CD4-positive, alpha-beta T cell treated with Interleukin-4 for 4 hours (primary cell): ENCODE measurements at regions not wholly inside any gene's neighbourhood (a gene's known extent, or its start where the extent isn't known, plus 50 kb on each side); places are given as distances from the start of the nearest gene placed in this dataset.
"Not testable (repeated sequence)": the region's sequence is repeated elsewhere in the genome, so short reads cannot be mapped to it uniquely, and the experiment has no call there.

Source experiments
- DNase-seq: peaks from one replicate; pipeline ENCODE4 v3.0.0-alpha.2; 2020

DNA sequence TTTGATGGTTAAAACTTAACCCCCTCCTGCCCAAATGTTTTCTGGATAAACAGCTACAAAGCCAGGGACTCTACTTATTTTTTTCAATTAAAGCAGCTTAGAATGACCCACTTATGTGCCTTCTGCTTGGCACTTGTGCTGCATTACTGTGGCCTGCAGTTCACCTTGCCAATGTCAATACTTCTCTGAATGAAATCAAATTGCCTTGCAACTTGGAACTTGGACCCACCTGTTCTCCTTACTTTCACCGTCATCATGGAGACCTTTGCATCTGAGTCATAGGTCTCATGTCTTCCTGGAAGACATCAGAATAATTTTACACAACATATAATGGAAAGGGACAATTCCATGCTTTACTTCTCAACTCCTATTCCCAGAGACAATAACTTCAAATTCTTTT, 92.1 kb upstream of the FHL2 start:
- DNase-seq = no peak

DNA sequence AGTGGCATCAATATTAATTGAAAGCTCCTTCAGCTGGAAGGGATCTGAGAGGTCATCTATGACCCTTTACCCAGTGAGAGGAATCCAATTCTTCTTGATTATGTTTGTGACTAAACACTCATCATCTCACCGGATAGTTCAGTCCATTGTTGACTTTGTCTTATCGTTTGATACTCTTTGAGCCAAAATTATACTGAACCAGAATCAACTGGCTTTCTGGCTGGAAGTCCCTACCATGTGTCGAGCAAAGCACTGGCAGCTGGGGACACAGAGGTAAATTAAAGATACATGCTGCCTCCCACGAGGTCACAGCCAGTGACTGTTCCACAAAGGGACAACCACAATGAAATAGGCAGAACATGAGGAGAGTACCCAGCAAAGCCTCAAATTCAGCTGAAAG, 91.4 kb upstream of the FHL2 start:
- no peak for DNase-seq

DNA sequence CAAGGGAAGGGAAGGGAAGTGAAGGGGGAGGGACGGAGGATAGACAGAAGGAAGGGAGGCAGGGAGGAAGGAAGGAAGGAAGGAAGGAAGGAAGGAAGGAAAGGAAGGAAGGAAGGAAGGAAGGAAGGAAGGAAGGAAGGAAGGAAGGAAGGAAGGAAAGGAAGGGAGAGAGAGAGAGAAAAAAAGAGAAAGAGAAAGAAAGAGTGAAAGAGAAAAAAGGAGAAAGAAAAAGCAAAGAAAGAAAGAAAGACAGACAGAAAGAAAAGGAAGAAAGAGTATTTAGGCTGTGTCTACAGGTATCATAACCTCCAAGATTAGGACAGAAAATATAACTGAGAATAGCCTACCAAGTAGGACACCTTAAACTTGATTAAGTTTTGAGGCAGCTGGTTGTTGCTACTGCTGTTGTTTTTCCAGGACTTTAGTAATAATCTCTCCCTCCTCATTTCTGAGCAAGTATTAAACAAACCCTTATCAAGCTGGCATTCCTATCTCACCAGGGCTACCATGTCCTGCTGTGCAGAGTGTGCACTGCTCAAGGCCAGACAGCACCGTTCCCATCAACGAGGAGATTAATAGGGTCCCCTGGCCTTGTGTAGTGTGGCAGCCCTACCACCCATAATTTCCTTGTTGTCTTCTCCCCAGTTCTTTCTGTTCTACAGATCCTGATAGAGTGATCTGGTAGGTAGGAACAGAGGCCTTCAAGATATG, 90.5 kb upstream of the FHL2 start:
- no peak for DNase-seq

DNA sequence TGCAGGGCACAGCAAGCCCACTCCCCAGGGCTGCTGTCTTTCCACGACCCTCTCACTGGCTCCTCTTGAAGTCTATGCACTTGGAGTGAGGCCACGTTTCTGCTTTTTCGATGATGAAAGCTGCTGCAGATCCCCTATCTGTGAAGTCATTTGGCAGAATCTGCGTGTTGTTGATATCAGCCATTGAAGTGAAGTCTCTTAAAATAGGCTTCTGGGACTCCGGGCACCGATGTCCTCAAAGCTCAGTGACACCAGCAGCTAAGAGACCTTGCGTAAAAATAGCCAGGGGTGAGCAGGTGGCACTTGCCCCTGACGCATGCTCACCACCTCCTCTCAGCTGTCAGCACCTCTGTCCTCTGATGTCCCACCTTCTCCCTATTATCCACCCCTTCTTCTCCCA, 89.4 kb upstream of the FHL2 start:
- no peak for DNase-seq

DNA sequence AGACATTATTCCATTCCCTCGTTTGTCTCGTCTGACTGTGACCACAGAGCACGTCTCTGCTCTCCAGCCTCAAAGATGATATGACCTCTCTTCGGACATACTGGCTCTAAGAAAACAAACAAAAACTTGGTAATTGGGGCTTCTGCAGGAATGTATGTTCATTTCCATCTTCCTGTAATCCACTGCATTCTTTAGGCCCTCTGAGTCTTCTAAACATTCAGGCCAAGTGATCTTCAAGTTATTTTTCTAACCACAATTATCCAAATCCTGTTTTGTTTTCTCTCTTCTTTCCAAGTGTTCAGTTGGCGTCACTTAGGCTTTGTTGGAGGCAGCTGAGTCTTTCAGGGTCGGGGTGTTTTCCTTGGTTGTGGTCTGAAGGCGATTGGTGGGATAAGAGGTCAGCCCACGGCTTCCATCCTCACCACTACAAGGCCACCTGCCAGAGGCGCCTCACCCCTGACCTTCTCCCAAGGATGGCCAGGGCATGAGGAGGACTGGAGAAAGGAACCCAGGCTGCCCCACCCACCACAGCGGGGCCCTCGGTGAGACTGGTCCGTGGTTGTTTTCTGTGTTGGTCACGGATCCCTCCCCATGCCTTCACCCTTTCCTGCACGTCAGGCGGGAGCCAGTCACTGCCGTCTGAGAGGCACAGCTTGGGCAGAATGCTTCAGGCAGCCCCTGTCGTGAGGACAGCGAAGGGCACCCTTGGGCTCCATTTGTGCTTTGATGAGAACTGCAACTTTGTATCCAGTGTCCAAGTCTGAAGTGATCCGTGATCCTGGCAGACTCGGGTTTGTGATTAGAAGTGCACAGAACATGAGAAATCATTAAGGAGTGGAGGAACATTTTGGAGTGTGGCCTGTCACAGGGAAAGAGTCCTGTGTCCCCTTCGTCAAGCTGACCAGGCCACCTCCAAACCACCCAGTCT, 88.6 kb upstream of the FHL2 start:
- DNase-seq = no peak

DNA sequence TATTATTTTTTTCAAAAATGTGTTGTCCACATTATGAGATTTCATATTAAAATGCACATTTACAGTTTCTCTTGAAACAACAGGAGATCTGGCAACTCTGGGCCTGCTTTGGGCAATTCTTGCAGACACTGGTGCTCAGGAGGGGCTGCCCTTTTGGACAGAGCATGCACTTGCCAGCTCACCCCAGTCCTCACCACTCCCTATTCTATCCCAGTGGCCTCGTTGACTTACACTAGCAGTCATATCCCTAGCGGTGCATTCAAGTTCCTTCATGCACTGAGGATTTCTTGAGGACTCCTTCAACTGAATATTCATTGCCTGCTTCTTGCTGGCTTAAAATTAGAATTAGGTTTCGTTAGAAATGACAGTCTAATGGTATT, 87.9 kb upstream of the FHL2 start:
- no peak for DNase-seq

DNA sequence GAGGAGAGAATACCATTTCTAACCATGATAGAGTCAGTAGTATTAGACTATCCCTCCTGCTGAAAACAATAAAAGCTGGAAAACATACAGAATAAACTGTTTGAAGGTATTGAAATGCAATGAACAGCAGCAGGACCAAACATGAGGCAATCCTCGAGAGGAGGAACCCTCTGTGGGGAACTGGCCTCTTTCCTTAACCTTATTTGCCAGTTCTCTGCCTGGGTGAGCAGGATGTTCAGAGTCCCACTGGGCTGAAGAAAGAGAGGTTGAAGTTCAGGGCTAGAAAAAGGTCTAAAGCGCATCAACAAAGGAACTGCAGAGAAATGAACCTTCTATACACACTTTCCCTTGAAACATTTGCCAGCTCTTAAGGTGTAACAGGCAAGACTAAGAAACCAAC, 79.8 kb upstream of the FHL2 start:
- DNase-seq = no peak

DNA sequence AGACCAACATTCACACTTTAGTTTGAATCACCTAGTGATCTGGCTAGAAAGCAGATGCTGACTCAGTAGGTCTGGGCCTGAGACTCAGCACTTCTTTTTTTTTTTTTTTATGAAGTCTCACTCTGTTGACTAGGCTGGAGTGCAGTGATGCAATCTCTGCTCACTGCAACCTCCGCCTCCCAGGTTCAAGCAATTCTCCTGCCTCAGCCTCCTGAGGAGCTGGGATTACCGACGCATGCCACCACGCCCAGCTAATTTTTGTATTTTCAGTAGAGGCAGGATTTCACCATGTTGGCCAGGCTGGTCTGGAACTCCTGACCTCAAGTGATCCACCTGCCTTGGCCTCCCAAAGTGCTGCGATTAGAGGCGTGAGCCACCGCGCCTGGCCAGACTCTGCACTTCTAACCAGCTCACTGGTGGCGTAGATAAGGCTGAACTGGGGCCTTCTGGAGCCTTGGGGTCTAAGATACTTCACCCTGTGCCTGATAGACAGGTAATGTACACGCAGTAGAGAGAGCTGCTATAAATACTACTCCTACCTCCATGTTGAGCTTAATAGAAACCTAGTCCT, 78.3 kb upstream of the FHL2 start:
- not testable (repeated sequence) for DNase-seq

DNA sequence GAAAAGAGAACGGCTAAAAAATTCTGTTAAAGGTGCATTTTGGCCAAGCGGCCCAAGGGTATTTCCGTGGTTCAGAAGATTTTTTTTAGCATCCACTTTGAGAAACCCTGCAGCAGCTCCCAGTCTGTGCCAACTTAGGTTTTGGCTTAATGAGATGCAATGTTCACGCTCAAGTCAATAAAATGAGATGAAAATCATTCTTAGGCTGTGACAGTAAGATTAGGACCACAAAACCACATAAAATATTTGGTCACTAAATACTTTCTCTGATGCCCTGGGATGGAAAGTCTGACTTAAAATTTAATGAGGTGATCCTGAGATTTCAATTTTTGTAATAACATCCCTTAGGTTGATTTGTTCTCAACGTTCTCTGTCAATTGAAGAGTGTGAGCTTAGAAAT, 74.2 kb upstream of the FHL2 start:
- DNase-seq = no peak

DNA sequence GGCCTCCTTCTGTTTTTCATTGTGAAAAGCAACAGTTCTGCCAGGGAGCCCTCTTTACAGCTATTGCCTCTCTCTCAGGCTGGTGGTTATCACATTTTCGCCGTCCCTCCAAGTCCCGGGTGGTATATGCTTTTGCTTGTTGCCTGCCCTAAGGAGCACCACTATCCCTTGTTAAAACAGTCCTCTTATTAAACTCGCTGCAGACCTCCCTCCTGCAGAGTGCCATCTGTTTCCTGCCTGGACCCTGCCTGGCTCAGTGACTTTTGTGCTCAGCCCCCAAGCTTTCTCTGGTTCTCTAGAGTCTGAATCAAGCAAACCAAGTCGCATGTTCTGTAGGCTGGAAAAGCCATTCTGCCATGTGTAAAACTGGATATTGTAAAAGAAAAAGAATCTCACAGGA, 72.1 kb upstream of the FHL2 start:
- DNase-seq = no peak

DNA sequence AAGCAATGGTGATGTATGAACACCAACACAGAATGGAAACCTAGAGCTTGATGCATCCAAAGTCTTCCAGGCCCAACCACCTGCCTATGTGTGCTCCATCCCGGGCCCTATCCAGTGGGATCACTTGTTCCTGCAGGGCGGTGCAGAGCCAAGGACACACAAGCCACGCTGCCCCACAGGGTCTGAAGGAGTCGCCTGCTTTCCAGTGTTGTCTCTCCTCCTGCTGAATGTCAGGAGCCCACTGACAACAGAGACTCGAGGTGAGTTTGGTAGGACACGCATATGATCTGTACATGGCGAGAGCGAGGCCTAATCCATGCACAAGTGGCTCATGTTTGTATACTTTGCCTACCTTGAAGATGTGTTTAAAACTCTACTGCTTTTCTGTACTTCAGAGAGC, 70.9 kb upstream of the FHL2 start:
- DNase-seq = no peak

DNA sequence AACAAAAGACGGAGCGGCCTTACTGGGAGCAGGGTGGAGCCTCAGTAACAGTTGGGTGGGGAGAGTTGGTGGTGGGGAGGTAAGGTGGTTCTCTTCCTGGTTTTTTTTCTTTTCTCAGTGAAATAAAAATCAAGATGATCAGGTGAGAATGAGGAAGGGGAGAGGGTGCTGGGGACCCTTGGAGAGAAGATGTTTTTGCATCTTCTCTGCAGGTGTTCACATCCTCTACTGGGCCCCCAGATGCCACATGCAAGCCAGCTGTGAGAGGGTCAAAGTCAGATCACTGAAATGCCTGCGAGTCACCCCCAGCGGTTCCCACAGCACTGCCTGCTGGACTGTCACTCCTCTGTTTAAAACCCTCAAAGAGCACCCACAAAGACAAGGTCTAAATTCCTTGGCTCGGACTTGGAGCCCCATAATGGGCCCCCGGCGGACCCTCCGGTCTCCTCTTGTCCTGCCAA, 69.8 kb upstream of the FHL2 start:
- DNase-seq = no peak

DNA sequence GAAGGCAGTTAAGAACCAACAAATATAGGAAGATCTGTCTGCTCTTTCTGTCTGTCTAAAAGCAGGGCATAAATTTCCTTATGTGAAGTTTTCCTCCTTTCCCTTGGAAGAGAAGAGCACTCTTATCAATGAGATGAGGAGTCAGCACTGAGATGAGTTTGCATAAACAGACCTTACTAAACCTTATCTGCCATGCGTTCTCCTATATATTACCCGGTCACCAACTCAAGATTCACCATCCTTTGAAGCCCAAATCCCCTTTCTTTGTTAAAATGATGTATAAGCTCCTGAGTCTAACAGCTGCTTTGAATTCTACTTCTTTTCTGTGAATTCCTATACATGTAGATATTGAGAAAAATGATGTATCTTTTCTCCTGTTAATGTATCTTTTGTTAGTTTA, 65.5 kb upstream of the FHL2 start:
- no peak for DNase-seq

DNA sequence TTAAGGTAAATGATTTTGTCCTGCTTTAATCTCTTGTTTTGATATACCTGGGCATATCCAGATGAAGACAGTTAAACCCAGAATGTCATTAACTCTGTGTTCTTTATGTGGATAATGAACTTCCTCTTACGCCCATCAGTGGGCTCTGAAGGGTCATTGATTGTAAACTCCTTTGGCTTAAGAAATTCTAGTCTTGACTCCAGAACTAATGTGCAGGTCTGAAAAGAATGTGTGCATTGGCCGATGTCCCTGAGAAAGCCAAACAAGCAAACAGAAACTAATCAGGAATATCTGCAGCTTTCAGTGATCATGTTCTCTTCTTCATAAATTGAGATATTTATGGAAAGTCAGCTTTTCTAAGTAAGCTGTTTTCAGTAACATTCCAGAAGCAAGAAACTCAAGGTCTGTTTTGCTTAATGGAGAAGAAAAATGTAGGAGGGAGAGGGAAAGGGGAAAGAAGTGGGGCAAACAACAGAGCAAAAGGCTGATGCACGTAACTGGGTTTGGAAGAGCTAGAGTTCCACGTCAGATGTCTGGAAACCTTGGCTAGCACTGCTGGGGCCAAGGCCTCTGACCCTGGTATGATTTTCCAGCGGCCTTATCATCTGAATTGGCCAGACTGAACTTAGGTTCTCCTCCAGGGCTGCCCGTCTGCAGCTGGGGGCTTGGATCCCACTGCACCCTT, 61.3 kb upstream of the FHL2 start:
- DNase-seq = no peak

DNA sequence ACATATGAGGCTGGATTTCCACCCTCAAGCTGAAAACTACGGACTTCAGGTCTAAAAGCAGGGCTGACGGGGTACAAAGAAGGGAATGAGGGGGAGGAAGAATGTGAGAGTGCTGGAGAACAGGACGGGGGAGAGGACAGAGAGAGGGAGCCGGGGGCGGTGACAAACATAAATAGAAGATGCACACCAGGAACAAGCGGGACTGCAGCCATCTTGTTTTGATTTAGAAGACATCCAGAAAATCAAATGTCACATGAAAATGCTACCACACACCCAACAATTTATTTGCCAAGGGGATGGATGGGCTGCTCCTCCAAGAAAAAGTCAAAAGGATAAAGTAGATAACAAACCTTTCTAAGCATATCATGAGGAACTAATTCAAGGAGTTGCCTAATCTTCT, 59.2 kb upstream of the FHL2 start:
- DNase-seq = no peak

DNA sequence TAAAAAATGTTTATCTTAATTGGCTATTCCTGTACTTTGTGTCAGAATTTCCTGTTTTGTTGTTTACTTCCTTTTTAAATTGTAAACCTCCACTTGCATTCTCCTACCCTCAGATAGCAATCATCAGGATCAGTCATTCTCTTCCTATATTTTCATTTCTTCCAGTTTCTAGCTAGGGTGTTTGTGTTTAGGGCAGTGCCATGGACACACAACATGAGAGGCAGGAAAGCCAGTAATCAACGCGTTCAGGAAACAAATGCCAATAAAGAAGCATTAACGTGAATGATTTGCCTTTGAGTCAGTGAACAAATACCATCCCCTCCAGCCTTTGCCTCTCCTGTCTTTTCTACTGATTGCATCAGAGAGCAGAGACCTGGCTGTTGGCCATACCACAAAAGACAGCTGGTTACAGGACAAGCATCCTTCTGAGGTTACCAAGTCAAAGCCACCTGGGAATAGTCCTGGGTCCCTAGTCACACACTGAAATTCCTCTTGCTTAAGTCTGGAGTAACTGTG, 56.7 kb upstream of the FHL2 start:
- no peak for DNase-seq

DNA sequence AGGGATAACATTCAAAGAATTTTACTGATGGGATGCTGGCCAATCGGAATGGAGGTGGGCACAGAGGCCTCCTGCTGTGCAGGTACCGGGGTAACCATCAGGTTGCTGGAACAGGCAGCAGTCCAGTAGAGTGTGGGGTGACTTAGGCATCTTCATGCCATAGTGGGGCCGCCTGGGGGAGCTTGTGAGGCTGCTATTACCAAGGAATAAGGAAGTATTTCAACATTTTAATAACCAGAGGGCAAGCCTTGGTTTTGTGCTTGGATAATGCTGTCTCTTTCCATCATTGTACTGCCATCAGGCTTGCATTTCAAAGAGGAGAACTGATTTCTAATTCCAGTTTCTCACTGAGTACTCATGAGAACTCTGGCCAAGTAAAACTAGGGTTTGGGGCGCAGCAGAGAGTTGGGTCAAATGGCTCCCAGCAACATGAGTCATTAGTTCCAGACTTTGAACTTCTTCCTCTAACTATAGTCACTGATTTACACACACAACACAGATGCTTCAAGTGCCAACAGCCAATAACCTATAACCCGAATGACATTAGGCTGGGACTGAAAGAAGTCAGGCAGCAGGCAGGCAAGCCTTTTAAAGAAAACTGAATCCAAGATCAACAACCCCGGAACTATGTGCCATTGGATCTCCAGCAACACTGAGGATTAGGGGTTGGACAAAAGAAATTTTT, 56.1 kb upstream of the FHL2 start:
- no peak for DNase-seq

DNA sequence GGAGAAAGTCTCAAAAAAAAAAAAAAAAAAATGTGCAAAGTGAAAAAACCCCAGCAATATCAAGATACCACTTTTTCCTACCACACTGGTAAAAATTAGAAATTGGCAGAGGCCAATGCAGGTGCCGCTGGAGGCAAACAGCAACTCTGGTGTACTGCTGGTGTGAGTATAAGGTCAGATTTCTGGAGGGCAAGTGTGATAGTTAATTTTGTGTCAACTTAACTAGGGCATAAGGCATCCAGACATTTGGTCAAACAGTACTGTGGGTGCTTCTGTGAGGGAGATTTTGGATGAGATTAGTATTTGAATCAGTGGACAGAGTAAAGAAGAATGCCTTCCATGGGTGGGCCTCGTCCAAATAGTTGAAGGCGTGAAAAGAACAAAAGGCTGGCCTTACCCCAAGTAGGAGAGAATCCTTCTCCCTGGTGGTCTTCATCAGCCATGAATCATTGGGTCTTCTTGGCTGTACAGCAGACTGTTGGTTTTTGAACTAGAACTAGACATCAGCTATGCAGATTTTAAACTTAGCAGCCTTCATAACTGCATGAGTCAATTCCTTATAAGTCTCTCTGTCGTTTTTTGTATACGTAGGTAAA, 52.8 kb upstream of the FHL2 start:
- DNase-seq = no peak

DNA sequence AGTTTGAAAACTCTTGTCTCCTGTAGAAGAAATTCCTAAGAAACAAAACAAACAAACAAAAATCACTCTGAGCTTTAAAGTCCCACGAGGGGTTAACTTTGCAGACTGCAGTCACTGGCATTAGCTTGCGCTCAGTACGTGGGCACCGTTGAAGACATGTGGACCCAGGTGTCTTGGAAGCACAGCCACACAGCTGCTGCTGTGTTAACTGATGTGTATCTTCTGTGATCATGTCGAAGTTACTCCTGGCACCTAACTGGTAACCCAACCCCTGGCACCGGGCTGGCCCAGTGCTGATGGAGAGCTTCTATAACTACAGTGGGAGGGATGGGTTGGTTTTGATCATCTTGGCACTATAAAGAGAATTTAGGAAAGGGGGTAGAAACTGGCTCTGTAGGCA, 51.6 kb upstream of the FHL2 start:
- DNase-seq = no peak

DNA sequence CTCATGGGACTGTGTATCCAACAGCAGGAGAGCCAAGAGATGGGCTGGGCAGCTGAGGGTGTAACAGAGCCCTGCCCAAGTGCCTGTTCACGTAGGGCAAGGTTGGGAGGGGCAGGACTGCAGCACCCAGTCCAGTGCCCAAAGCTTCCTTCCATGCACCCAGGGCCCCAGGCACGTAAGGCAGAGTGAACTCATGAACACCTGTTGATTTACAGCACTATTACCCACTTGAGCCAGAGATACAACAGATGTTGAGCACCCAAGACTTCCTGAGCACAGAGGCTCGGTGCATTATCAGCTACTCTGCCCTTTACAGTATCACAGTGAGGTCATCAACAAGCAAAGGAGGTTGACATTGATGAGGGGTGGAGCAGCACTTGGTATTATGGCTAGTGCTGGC, 50.2 kb upstream of the FHL2 start:
- no peak for DNase-seq
